ENCODE measurements at regions not wholly inside any gene's neighbourhood (a gene's known extent, or its start where the extent isn't known, plus 50 kb on each side); places are given as distances from the start of the nearest gene placed in this dataset.

DNA sequence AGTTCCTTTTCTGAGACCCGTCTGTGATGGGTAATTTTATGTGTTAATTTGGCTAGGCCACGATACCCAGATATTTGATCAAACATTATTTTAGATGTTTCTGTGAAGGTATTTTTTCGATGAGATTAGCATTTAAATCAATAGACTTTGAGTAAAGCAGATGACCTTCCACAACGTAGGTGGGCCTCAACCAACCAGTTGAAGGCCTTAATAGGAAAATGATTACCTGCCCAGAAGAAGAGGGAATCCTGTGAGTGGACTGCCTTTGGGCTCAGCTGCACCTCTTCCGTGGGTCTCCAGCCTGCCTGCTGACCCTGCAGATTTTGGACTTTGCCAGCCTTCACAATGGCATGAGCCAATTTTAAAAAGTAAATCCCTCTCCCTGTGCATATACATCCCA lies 61.6 kb upstream of the WSB1 start:
- TF ChIP-seq, protein P1, sequence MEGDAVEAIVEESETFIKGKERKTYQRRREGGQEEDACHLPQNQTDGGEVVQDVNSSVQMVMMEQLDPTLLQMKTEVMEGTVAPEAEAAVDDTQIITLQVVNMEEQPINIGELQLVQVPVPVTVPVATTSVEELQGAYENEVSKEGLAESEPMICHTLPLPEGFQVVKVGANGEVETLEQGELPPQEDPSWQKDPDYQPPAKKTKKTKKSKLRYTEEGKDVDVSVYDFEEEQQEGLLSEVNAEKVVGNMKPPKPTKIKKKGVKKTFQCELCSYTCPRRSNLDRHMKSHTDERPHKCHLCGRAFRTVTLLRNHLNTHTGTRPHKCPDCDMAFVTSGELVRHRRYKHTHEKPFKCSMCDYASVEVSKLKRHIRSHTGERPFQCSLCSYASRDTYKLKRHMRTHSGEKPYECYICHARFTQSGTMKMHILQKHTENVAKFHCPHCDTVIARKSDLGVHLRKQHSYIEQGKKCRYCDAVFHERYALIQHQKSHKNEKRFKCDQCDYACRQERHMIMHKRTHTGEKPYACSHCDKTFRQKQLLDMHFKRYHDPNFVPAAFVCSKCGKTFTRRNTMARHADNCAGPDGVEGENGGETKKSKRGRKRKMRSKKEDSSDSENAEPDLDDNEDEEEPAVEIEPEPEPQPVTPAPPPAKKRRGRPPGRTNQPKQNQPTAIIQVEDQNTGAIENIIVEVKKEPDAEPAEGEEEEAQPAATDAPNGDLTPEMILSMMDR (IDR thresholded peaks at IDR 0.05), result no peak
- TF ChIP-seq TCF12 (IDR thresholded peaks at IDR 0.05) (no peak), CHD2 (IDR thresholded peaks at IDR 0.05; ENCODE audit: low read length, partially characterized antibody) (no peak), SMC3 (IDR thresholded peaks at IDR 0.05; ENCODE audit: low read depth, low read length) (no peak), FOXM1 (IDR thresholded peaks at IDR 0.05; ENCODE audit: low read depth) (no peak), EZH2phosphoT487 (IDR thresholded peaks at IDR 0.05; ENCODE audit: borderline replicate concordance, low read depth) (no peak), NFIC (IDR thresholded peaks at IDR 0.05; ENCODE audit: borderline replicate concordance) (no peak), SIN3A (IDR thresholded peaks at IDR 0.05; ENCODE audit: borderline replicate concordance, low read depth, low read length) (no peak), RCOR1 (IDR thresholded peaks at IDR 0.05; ENCODE audit: low read length) (no peak), JUND (IDR thresholded peaks at IDR 0.05) (no peak), POLR2AphosphoS5 (IDR thresholded peaks at IDR 0.05; ENCODE audit: low read depth, low read length) (no peak)
- TF ChIP-seq, protein P2, sequence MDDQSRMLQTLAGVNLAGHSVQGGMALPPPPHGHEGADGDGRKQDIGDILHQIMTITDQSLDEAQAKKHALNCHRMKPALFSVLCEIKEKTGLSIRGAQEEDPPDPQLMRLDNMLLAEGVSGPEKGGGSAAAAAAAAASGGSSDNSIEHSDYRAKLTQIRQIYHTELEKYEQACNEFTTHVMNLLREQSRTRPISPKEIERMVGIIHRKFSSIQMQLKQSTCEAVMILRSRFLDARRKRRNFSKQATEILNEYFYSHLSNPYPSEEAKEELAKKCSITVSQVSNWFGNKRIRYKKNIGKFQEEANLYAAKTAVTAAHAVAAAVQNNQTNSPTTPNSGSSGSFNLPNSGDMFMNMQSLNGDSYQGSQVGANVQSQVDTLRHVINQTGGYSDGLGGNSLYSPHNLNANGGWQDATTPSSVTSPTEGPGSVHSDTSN (IDR thresholded peaks at IDR 0.05), result no peak
- TF ChIP-seq, protein P3, sequence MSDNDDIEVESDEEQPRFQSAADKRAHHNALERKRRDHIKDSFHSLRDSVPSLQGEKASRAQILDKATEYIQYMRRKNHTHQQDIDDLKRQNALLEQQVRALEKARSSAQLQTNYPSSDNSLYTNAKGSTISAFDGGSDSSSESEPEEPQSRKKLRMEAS (IDR thresholded peaks at IDR 0.05; ENCODE audit: low read depth), result no peak

All from SK-N-SH (cell line).